H9 (cell line): ENCODE measurements at regions not wholly inside any gene's neighbourhood (a gene's known extent, or its start where the extent isn't known, plus 50 kb on each side); places are given as distances from the start of the nearest gene placed in this dataset.

Experiments
- DNase-seq: peaks from one replicate; pipeline ENCODE4 v3.0.0-alpha.2; 2017
- H2AFZ ChIP-seq: one replicate; pipeline ENCODE4 v1.6.1; 2013; ENCODE audit warnings: mild to moderate bottlenecking, low read length, control low read depth, moderate library complexity
- H2AK5ac ChIP-seq: 2 replicates; pipeline ENCODE4 v1.6.1; 2013; ENCODE audit warnings: low read length, control low read depth, mixed read lengths; ENCODE audit not compliant: insufficient read length
- H2BK120ac ChIP-seq: one replicate; pipeline ENCODE4 v1.6.1; 2013; ENCODE audit warnings: low read depth, mild to moderate bottlenecking, low read length, control low read depth, inconsistent platforms; ENCODE audit not compliant: poor library complexity, severe bottlenecking
- H2BK12ac ChIP-seq: 2 replicates; pipeline ENCODE4 v1.6.1; 2013; ENCODE audit warnings: low read length, control low read depth, mixed read lengths, low read depth; ENCODE audit not compliant: insufficient read length
- H2BK15ac ChIP-seq: 2 replicates; pipeline ENCODE4 v1.6.1; 2013; ENCODE audit warnings: low read depth, low read length, control low read depth
- H2BK20ac ChIP-seq: one replicate; pipeline ENCODE4 v1.6.1; 2013; ENCODE audit warnings: low read depth, mild to moderate bottlenecking, low read length, control low read depth, inconsistent platforms; ENCODE audit not compliant: poor library complexity, severe bottlenecking
- H2BK5ac ChIP-seq: 2 replicates; pipeline ENCODE4 v1.6.1; 2013; ENCODE audit warnings: low read length, control low read depth, mixed read lengths; ENCODE audit not compliant: insufficient read length
- H3K14ac ChIP-seq: 2 replicates; pipeline ENCODE4 v1.6.1; 2013; ENCODE audit warnings: low read length, control low read depth; ENCODE audit not compliant: insufficient read depth
- H3K18ac ChIP-seq: 2 replicates; pipeline ENCODE4 v1.6.1; 2013; ENCODE audit warnings: low read depth, mild to moderate bottlenecking, mixed read lengths, low read length, control low read depth; ENCODE audit not compliant: insufficient read length
- H3K23ac ChIP-seq: 2 replicates; pipeline ENCODE4 v1.6.1; 2013; ENCODE audit warnings: low read length, control low read depth, mixed read lengths, low read depth; ENCODE audit not compliant: insufficient read length
- H3K23me2 ChIP-seq: 2 replicates; pipeline ENCODE4 v1.6.1; 2013; ENCODE audit warnings: low read depth, mild to moderate bottlenecking, mixed read lengths, low read length, control low read depth; ENCODE audit not compliant: insufficient read length, poor library complexity, severe bottlenecking
- H3K27ac ChIP-seq: 2 replicates; pipeline ENCODE4 v1.5.1; 2013; ENCODE audit warnings: low read length, control low read depth, mixed read lengths, low read depth; ENCODE audit not compliant: insufficient read length
- H3K27me3 ChIP-seq: 2 replicates; pipeline ENCODE4 v1.6.1; 2013; ENCODE audit warnings: low read length, control low read depth, inconsistent platforms; ENCODE audit not compliant: insufficient read depth
- H3K4ac ChIP-seq: 2 replicates; pipeline ENCODE4 v1.6.1; 2013; ENCODE audit warnings: low read depth, mild to moderate bottlenecking, control low read depth, inconsistent platforms, low read length, moderate library complexity
- H3K4me1 ChIP-seq: 2 replicates; pipeline ENCODE4 v1.6.1; 2013; ENCODE audit warnings: low read length, control low read depth, inconsistent platforms; ENCODE audit not compliant: insufficient read depth
- H3K4me2 ChIP-seq: 2 replicates; pipeline ENCODE4 v1.6.1; 2013; ENCODE audit warnings: low read length, control low read depth, mixed read lengths; ENCODE audit not compliant: insufficient read length, insufficient read depth
- H3K56ac ChIP-seq: 2 replicates; pipeline ENCODE4 v1.6.1; 2013; ENCODE audit warnings: low read depth, mild to moderate bottlenecking, mixed read lengths, low read length, control low read depth; ENCODE audit not compliant: insufficient read length
- H3K79me1 ChIP-seq: 2 replicates; pipeline ENCODE4 v1.6.1; 2013; ENCODE audit warnings: low read depth, mild to moderate bottlenecking, moderate library complexity, low read length, control low read depth, inconsistent platforms; ENCODE audit not compliant: insufficient read depth, poor library complexity, severe bottlenecking
- H3K79me2 ChIP-seq: 2 replicates; pipeline ENCODE4 v1.6.1; 2013; ENCODE audit warnings: low read length, control low read depth, inconsistent platforms; ENCODE audit not compliant: insufficient read depth
- H3K9ac ChIP-seq: 2 replicates; pipeline ENCODE4 v1.6.1; 2013; ENCODE audit warnings: low read length, control low read depth, mixed read lengths; ENCODE audit not compliant: insufficient read length; ENCODE audit errors: extremely low read depth
- H3K9me3 ChIP-seq: one replicate; pipeline ENCODE4 v1.6.1; 2013; ENCODE audit warnings: low read depth, low read length, inconsistent platforms; ENCODE audit not compliant: control insufficient read depth
- H3T11ph ChIP-seq: one replicate; pipeline ENCODE4 v1.6.1; 2013; ENCODE audit warnings: mild to moderate bottlenecking, low read length, control low read depth, inconsistent platforms
- H4K20me1 ChIP-seq: one replicate; pipeline ENCODE4 v1.6.1; 2013; ENCODE audit not compliant: control insufficient read depth, insufficient read length, insufficient read depth
- H4K5ac ChIP-seq: 2 replicates; pipeline ENCODE4 v1.6.1; 2013; ENCODE audit warnings: low read depth, mild to moderate bottlenecking, mixed read lengths, low read length, control low read depth; ENCODE audit not compliant: insufficient read length
- H4K8ac ChIP-seq: replicated peaks from 2 replicates; pipeline ENCODE4 v1.6.1; 2013; ENCODE audit warnings: low read length, control low read depth, mixed read lengths, low read depth; ENCODE audit not compliant: insufficient read length
- H4K91ac ChIP-seq: 2 replicates; pipeline ENCODE4 v1.6.1; 2013; ENCODE audit warnings: low read depth, mild to moderate bottlenecking, moderate library complexity, mixed read lengths, low read length, control low read depth; ENCODE audit not compliant: insufficient read length
- H3K27ac Mint-ChIP-seq, 3 experiments: 2 replicates in 2 of 3; 3 replicates in 1 of 3; pipeline ENCODE4 v1.8.0; 2020 to 2021; ENCODE audit warnings: mixed read lengths in 3 of 3, mild to moderate bottlenecking in 1 of 3, moderate library complexity in 1 of 3
- H3K27me3 Mint-ChIP-seq: 2 replicates; pipeline ENCODE4 v1.8.0; 2021; ENCODE audit warnings: low read depth, mild to moderate bottlenecking, moderate library complexity, mixed read lengths
- H3K36me3 Mint-ChIP-seq, 3 experiments: 2 replicates in 2 of 3; 3 replicates in 1 of 3; pipeline ENCODE4 v1.8.0; 2020 to 2021; ENCODE audit warnings: low read depth in 3 of 3, mixed read lengths in 3 of 3; ENCODE audit not compliant: insufficient read depth in 1 of 3
- H3K4me1 Mint-ChIP-seq, 2 experiments: 2 replicates each; pipeline ENCODE4 v1.8.0; 2020; ENCODE audit warnings: mixed read lengths in 2 of 2
- H3K4me3 Mint-ChIP-seq, 2 experiments: 2 replicates in 1 of 2; 3 replicates in 1 of 2; pipeline ENCODE4 v1.8.0; 2020 to 2021; ENCODE audit warnings: mild to moderate bottlenecking in 2 of 2, mixed read lengths in 2 of 2, moderate library complexity in 1 of 2
- H3K9me3 Mint-ChIP-seq, 2 experiments: 2 replicates in 1 of 2; 3 replicates in 1 of 2; pipeline ENCODE4 v1.8.0; 2020; ENCODE audit warnings: mild to moderate bottlenecking in 2 of 2, mixed read lengths in 2 of 2, moderate library complexity in 1 of 2
- CTCF ChIP-seq: fragments of 200-600 bp; sonication (generic); conservative IDR thresholded peaks from 3 replicates; pipeline ENCODE4 v1.8.0; 2021; ENCODE audit warnings: antibody characterized with exemption, mild to moderate bottlenecking
- WGBS: extraction: QIAGEN DNeasy Blood & Tissue Kit; methylation state at CpG from one replicate; pipeline ENCODE4 v1.1.7; 2013; ENCODE audit warnings: missing lambda C conversion rate, low lambda C conversion rate, mixed read lengths; ENCODE audit not compliant: insufficient read length; ENCODE audit errors: extremely low coverage; 5-methylcytosine and 5-hydroxymethylcytosine counted together

- Histone ChIP-seq H2BK20ac (no peak overlapping the region), H4K8ac (no peak overlapping the region), H2BK5ac (no peak overlapping the region), H3K9ac (no peak overlapping the region), H2AFZ (no peak overlapping the region), H3K27ac (no peak overlapping the region), H3K4ac (no peak overlapping the region), H2BK12ac (no peak overlapping the region), H2AK5ac (no peak overlapping the region), H3K18ac (no peak overlapping the region), H4K91ac (no peak overlapping the region), H3K27me3 (no peaks in the 10 kb centered on the region), H3K9me3 (no peaks in the 10 kb centered on the region), H3T11ph (no peak overlapping the region), H2BK15ac (no peak overlapping the region), H3K79me1 (no peaks in the 10 kb centered on the region), H3K4me2 (no peak overlapping the region), H3K56ac (no peak overlapping the region), H3K23ac (no peak overlapping the region), H3K4me1 (no peaks in the 10 kb centered on the region), H2BK120ac (no peak overlapping the region), H3K23me2 (no peaks in the 10 kb centered on the region), H4K20me1 (no peaks in the 10 kb centered on the region), H3K79me2 (no peaks in the 10 kb centered on the region), H3K14ac (no peak overlapping the region), H4K5ac (no peak overlapping the region)
- no CpG with 5 or more reads among the region's 4 CpGs for WGBS
- Mint-ChIP-seq H3K36me3 (no peaks in the 10 kb centered on the region; a peak in 1 of 7 replicates), H3K4me3 (no peak overlapping the region), H3K27me3 (peaks cover 5% of the 10 kb centered on the region), H3K4me1 (no peaks in the 10 kb centered on the region), H3K9me3 (no peaks in the 10 kb centered on the region; a peak in 2 of 5 replicates), H3K27ac (no peak overlapping the region)
- DNase-seq = no peak
- TF ChIP-seq CTCF = no peak
Measured at GRCh38 chr5:8580298-8580697, 711.4 kb downstream of the MTRR start.
